Heart right ventricle (tissue), 16 donors: ENCODE measurements at regions not wholly inside any gene's neighbourhood (a gene's known extent, or its start where the extent isn't known, plus 50 kb on each side); places are given as distances from the start of the nearest gene placed in this dataset.

Experiments used
- ATAC-seq, 8 donors: fragments of 200-7000 bp; cut with Tn5 transposase; one replicate each; pipeline ENCODE4 v1.9.1; 2020; ENCODE audit warnings: mild to moderate bottlenecking in 8 of 8, moderate library complexity in 8 of 8, moderate number of reproducible peaks in 1 of 8
- DNase-seq, 2 donors: peaks; one replicate each; pipeline ENCODE4 v3.0.0-alpha.2; 2020
- H3K27ac ChIP-seq, 10 donors: fragments of 200-600 bp; sonication (generic) in 2 of 10; one replicate each; pipeline versions ENCODE4 v1.5.0 to v1.8.0; 2020 to 2022; ENCODE audit warnings: mild to moderate bottlenecking in 3 of 10
- H3K27me3 ChIP-seq, 7 donors: fragments of 200-600 bp; one replicate each; pipeline ENCODE4 v1.8.0; 2021 to 2022; ENCODE audit warnings: mild to moderate bottlenecking in 2 of 7
- H3K36me3 ChIP-seq, 9 donors: fragments of 200-600 bp; sonication (generic) in 1 of 9; one replicate each; pipeline versions ENCODE4 v1.5.0 to v1.8.0; 2020 to 2022; ENCODE audit warnings: mild to moderate bottlenecking in 2 of 9
- H3K4me1 ChIP-seq, 9 donors: fragments of 200-600 bp; sonication (generic) in 1 of 9; one replicate each; pipeline versions ENCODE4 v1.5.0 to v1.8.0; 2020 to 2022; ENCODE audit warnings: mild to moderate bottlenecking in 4 of 9
- H3K4me3 ChIP-seq, 10 donors: fragments of 200-600 bp; sonication (generic) in 2 of 10; one replicate each; pipeline versions ENCODE4 v1.5.0 to v1.8.0; 2020 to 2022; ENCODE audit warnings: mild to moderate bottlenecking in 7 of 10, moderate library complexity in 2 of 10
- H3K9me3 ChIP-seq, 11 donors: fragments of 200-600 bp in 10 of 11; sonication (generic) in 2 of 11; one replicate each; pipeline versions ENCODE4 v1.5.0 to v1.8.0; 2013 to 2022; ENCODE audit warnings: mild to moderate bottlenecking in 2 of 11, control low read depth in 1 of 11, moderate library complexity in 1 of 11
- CTCF ChIP-seq, 9 donors: fragments of 200-600 bp; sonication (generic) in 2 of 9; IDR thresholded peaks; one replicate each; pipeline versions ENCODE4 v1.5.0 to v1.8.0; 2021 to 2022; ENCODE audit warnings: antibody characterized with exemption in 9 of 9, mild to moderate bottlenecking in 5 of 9, moderate library complexity in 1 of 9
- WGBS, 2 donors: extraction: QIAGEN DNeasy Blood & Tissue Kit; methylation state at CpG; one replicate each; pipeline ENCODE4 v1.1.7; 2013; ENCODE audit warnings: inconsistent platforms in 1 of 2; 5-methylcytosine and 5-hydroxymethylcytosine counted together
- intact Hi-C, 10 donors: fragments of 100-400 bp; cut with DNase I; formaldehyde crosslinking; loops; one replicate each; pipeline versions ENCODE4 v1.11.1 to v1.14.2; 2022
- donor health status: Arrhythmogenic right ventricular cardiomyopathy.
- donor health status: ischemic (EF 13 %, LVEDD 7.1; RV severe dilation, severe dysfunction).
- donor health status: healthy with polysubstance abuse.
- donor health status: DM: no; HTN: yes; CAD: no.
- donor health status: DM: no; HTN: no; CAD: no.
- donor health status: ischemic (EF 25% LVEDD 6.9; RV normal size, moderate dysfunction).
- donor health status: ischemic (EF 25% LVEDD 5.7; RV mildly dilated, moderate dysfunction).
- donor health status: healthy.
- donor health status: DM: yes; HTN: yes; CAD: no.
- donor health status: Ischemic cardiomyopathy.
- donor health status: ischemic (EF 35%, LVEDD 5.7; RV mildly dilated, moderate dysfunction).
- donor health status: nonischemic (EF 11% LVEDD 7.7; RV severe dilation, severe dysfunction).
- donor health status: DM: yes; HTN: yes; CAD: no.
- donor health status: PGD.
- donor health status: ischemic (EF 29% LVEDD 5.4; RV normal size, mild dysfunction).
- donor health status: nonischemic (EF 23%, LVEDD 6.1; RV moderate dilation, normal function).

- Histone ChIP-seq H3K36me3 (no peaks in the 10 kb centered on the region), H3K4me3 (no peak overlapping the region), H3K4me1 (no peaks in the 10 kb centered on the region), H3K27me3 (no peaks in the 10 kb centered on the region), H3K9me3 (peaks cover 0 to 25% (median 3%) of the 10 kb centered on the region in 11 donors), H3K27ac (no peak overlapping the region)
- ATAC-seq (no peak), DNase-seq (no peak)
- WGBS, 2 donors = 80 to 98% methylated on average over 2 of the region's 2 CpGs
- TF ChIP-seq CTCF (IDR thresholded peaks at IDR 0.05) = no peak
- intact Hi-C loops = no loop called here
Observed at GRCh38 chr5:9781275-9781674, 151.1 kb upstream of the TAS2R1 start.

DNA sequence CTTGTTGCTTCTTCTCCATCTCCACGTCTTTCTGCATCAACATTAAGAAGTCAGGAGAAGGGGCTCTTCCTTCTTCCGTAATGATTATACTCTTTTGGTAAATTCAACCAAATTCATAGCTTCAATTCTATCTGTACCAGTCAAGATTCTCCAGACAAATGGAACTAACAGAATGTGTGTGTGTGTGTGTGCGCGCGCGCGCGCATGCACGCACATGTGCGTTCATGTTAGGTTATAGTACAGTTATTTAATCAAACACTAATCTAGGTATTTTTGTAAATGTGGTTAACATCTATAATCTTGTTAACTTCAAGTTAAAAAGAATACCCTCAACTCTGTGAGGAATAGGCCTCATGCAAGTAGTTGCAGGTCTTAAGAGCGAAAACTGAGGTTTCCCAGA lies 150.3 kb upstream of the TAS2R1 start:
- no peak overlapping the region for H3K4me3 ChIP-seq
- ATAC-seq (no peak), DNase-seq (no peak)
- TF ChIP-seq CTCF (IDR thresholded peaks at IDR 0.05) = no peak
- intact Hi-C loops = no loop called here
- H3K27me3 ChIP-seq = no peaks in the 10 kb centered on the region
- no peaks in the 10 kb centered on the region for H3K36me3 ChIP-seq
- H3K4me1 ChIP-seq = no peaks in the 10 kb centered on the region
- peaks cover 0 to 25% (median 3%) of the 10 kb centered on the region in 11 donors for H3K9me3 ChIP-seq
- 96 to 97% methylated on average over 11 of the region's 11 CpGs for WGBS, 2 donors
- no peak overlapping the region for H3K27ac ChIP-seq

DNA sequence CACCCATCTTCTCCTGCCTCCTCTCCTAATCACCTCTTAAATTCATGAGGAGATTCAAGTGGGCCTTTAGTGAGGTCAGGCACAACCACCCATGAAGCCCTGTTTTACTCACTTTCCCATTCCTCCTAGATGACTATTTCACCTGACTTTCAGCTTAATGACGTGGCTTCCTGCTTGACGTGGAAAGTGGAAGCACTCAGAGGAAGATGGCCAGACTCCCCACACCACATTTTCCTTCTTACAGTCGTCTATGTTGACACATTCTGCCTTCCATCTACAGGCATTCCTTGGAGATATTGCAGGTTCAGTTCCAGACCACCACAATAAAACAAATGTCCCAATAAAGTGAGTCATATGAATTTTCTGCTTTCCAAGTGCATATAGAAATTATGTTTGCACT lies 146.4 kb upstream of the TAS2R1 start:
- Histone ChIP-seq H3K9me3 (peaks cover 0 to 25% (median 3%) of the 10 kb centered on the region in 11 donors), H3K36me3 (no peaks in the 10 kb centered on the region), H3K27me3 (no peaks in the 10 kb centered on the region), H3K4me3 (no peak overlapping the region), H3K27ac (no peak overlapping the region), H3K4me1 (no peaks in the 10 kb centered on the region)
- intact Hi-C loops = no loop called here
- WGBS, 2 donors = 55 to 74% methylated on average over 3 of the region's 3 CpGs
- DNase-seq (no peak), ATAC-seq (no peak)
- no peak for TF ChIP-seq CTCF (IDR thresholded peaks at IDR 0.05)

DNA sequence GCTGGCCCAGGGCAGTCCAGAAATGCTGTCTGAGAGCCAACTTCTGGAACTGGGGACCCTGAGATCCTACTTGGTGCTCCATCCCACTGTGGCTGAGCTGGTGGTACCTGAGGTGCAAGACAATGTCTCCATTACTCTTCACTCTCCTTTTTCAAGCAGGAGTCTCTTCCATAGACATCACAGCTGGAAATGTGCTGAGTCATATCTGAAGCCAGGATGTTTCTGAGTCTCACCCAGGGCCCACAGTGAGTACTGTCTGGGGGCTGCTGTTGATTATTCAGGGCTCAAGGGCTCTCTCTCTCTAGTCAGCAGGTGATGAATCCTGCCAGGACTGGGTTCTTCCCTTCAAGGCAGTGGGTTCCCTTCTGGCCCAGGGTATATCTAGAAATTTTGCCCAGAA lies 145.2 kb upstream of the TAS2R1 start:
- no peaks in the 10 kb centered on the region for H3K36me3 ChIP-seq
- no peaks in the 10 kb centered on the region for H3K4me1 ChIP-seq
- DNase-seq (no peak), ATAC-seq (no peak)
- no peak for TF ChIP-seq CTCF (IDR thresholded peaks at IDR 0.05)
- peaks cover 0 to 16% (median under 1%) of the 10 kb centered on the region in 11 donors for H3K9me3 ChIP-seq
- no peak overlapping the region for H3K4me3 ChIP-seq
- intact Hi-C loops = no loop called here
- no peaks in the 10 kb centered on the region for H3K27me3 ChIP-seq
- H3K27ac ChIP-seq = no peak overlapping the region
